Suprapubic skin (tissue), 4 donors: ENCODE measurements at regions not wholly inside any gene's neighbourhood (a gene's known extent, or its start where the extent isn't known, plus 50 kb on each side); places are given as distances from the start of the nearest gene placed in this dataset.

Experiments used
- CTCF ChIP-seq, 2 donors: fragments of 200-600 bp in 1 of 2; fragments of 450-650 bp in 1 of 2; sonication (generic) in 1 of 2; IDR thresholded peaks; one replicate each; pipeline ENCODE4 v1.5.1; 2016 to 2019; ENCODE audit warnings: antibody characterized with exemption in 2 of 2, mild to moderate bottlenecking in 1 of 2, moderate library complexity in 1 of 2
- EP300 ChIP-seq: sonication (generic); formaldehyde crosslinking; IDR thresholded peaks from one replicate; pipeline ENCODE4 v1.6.1; 2017; ENCODE audit warnings: antibody characterized with exemption
- POLR2AphosphoS5 ChIP-seq, 3 donors: sonication (generic); formaldehyde crosslinking; IDR thresholded peaks; one replicate each; pipeline ENCODE4 v1.6.1; 2017; ENCODE audit warnings: antibody characterized with exemption in 3 of 3

GRCh38 chr22:49525360-49525759, 302.3 kb downstream of the BRD1 start:
- TF ChIP-seq CTCF (IDR thresholded peaks at IDR 0.05) = no peak
- TF ChIP-seq EP300 = no peak
- no peak for TF ChIP-seq POLR2AphosphoS5 (IDR thresholded peaks at IDR 0.05)
